ENCODE measurements at regions not wholly inside any gene's neighbourhood (a gene's known extent, or its start where the extent isn't known, plus 50 kb on each side); places are given as distances from the start of the nearest gene placed in this dataset.

DNA sequence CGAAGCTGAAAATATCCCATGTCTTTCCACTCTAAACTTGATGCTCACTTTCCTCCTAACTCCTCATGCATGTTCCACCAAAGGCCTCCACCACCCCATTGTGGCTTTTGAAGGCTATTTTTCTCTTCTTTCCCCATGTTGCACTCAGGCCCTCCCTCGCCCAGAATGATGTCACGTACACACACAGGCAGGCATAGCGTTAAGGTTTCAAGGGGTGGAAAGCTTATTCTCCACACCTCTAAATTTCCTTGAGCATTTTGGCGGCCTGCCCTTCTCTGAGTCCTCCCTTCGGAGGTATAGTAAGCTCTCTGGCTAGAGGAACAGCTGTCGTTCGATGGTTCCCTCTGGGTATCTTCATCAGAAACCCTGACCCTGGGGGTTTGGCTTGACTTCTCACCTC is 673.5 kb downstream of the ACTL7B start:
- FAIRE-seq (no peak), DNase-seq (ENCODE audit: insufficient read length, low spot score) (no peak)

DNA sequence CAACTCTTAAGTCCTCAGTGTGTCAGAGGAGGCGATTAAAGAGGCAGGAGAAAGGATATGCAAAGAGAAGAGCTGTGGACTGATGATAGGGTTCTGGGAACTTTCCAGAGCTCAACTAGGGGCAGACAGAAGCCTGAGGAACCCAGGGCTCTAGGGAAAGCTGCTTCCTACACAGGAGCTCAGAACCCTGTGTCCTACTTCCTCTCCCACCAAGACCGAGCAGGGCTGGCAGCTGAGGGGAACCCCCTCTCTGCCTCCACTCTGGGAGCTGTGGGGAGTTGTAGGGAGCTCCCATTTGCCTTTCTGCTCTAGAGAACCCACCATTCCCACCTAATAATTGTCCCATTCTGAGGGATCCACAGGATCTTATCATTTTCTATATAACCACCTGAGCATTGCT is 674.3 kb downstream of the ACTL7B start:
- no peak for FAIRE-seq

DNA sequence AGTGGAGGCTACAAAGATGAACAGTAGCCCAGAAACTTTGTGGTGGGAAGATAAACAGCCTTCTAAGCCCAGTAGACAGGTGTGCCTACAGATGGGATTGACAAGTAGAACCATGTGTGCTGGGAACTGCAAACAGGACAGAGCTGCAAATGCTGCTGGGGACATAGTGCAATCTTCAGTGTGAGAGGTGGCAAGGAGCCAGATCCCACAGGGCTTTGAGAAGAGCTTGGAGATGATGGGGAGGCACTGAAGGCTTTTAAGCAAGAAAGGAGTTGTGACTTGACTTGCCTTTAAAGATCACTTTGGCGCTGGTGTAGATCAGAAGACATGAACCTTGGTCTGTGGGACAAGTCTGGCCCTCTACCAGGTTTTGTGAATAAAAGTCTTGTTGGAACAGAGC is 675.2 kb downstream of the ACTL7B start:
- DNase-seq (ENCODE audit: insufficient read length, low spot score), result no peak
- no peak for FAIRE-seq

More for the DNA sequence above, 674.3 kb downstream of the ACTL7B start:
- DNase-seq (ENCODE audit: insufficient read length, low spot score), result no peak

DNA sequence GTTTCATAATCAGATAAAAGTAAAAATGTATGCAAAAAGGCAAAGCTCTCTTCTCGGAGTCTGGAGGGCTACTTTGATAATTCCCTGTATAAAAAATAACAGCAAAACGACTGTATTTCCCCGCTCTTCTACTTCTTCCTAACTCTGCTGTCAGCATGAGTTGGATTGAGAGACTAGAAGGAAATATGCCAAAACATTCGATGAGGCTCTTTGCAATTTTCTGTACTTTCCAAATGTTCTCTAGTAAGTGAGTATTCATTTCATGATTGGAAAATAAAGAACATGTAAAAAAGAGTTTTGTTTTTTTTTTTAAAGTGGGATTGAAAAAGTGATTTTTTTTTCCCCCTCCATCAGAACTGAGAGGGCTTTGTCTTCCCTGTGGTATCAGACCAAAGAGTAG is 677.5 kb downstream of the ACTL7B start:
- no peak for DNase-seq (ENCODE audit: insufficient read length, low spot score)
- FAIRE-seq, result no peak

DNA sequence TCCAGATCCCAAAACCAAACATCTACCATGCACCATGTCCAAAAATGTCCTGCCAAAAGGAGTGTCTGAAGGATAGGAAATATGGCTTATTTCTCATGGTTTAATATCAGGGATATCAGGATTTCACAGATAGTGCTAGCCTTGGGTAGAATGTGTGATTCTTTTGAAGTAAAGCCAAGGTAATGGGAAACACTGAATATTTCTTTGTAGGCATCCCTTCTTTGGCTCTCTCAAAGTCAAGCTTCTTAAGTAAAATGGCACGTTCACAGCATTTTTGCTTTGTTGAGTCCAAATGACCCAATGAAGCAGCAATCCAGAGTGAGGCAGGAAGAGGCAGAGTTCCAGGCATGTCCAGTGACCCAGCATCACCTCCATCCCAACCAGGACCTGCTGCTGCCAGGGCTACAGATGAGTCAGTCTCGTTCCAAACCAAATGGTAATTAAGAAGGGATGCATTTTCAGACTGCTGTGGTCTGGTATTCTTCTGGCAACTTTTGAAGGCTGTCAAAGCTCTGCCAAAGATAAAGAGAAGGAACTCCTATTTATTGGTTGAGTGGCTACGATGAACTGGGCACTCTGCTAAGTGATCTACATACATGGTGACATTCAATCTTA is 678.8 kb upstream of the KLF4 start:
- DNase-seq (ENCODE audit: insufficient read length, low spot score) (no peak), FAIRE-seq (no peak)

DNA sequence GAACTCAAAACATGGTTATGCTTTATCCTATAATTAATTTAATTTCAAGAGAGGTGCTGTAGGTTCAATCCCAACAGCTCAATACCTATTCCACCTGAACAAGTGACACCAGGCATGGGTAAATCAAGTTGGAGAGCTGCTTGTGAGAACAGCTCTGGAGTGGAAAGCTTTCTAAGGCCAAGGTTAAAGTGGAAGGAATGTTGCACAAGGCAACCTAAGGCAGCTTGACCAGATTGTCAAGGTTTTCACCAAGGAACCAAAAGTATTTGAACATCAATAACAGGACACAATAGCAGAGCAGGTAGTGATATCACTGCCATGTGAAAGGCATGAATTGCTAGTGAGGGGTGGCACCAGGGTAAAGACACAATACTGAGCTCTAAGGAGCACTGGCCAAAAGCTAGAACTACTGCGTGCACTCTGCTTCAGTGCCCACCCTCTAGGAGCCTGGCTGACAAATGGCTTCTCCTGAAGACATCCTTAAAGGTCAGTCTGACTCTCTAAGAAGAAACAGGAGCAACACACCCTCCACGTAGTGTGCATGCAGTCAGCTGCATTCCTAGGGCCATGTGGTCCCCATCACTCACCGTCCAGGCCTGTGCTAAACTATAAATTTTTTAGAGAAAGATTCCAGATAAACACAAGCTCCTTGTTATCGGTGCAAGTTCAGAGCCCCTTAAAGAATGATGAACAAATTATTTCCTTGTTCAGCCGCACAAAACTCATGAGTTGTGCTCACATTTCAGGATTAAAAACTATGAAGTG is 677.7 kb upstream of the KLF4 start:
- FAIRE-seq, result no peak
- DNase-seq (ENCODE audit: insufficient read length, low spot score), result no peak

DNA sequence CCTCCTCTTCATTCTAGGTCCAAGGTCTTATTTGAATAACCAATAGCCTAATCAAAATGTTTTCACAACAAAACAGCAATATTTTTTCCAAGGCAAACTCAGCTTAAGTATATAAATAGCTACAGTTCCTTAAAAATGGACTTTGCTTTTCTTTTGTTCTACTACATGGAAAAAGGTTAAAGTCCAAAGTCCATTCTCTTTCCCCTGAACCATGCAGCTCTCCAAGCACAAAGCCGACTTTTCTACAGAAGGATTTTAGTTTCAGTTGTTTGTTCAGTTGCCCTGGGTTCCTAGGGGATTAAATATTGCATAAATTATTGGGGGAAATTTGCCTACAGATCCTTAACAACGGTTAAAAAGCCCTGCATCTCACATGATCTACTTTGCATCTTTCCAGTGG is 677.0 kb upstream of the KLF4 start:
- no peak for DNase-seq (ENCODE audit: insufficient read length, low spot score)
- no peak for FAIRE-seq

DNA sequence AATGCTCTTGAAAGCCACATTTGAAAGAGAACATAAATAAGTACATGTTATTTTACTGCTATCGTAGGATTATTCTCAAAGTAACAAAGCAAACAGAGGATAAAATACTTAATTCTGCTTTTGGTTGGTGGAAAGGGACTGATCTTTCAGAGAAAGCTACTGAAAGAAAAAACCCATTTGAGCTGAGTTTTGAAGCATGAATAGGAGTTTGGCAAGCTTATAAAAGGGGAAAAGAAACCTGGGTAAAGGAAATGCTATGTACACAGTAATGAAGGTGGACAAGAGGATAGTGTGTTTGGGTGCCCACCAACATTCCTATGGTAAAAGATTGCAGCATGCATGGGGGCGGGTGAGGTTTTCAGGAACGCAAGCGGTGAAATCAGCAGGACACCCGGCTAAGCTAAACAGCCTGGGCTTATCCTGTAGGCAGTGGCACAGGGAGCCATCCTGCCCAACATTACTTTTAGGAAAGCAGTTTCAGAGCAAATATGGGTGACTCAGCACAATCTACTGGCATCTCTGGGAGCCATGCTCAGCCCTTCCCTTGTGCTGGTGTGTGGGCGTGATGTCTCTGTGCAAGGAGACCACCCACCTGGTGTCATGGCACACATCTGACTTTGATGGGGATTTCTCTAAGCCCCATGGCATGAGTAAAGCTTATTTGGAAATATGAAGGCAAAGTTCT is 673.9 kb upstream of the KLF4 start:
- no peak for FAIRE-seq
- no peak for DNase-seq (ENCODE audit: insufficient read length, low spot score)

DNA sequence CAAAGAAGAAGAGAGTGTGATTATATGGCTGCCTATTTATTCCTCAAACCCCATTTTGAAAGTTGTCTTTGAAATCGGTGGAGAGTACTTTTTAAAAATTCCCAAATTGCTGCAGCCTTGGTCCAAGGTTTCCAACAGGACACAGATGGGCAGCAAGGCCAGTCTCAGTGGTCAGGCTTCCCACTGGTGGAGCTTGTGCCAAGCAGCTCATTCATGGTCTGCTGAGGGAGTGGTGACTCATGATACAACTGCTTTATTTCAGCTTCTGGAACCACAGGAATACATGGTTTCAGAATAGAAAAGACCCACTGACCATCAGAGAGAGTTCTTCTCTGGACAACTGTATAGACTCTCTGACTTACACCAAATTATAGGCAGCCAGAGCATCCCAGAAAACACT is 673.1 kb upstream of the KLF4 start:
- DNase-seq (ENCODE audit: insufficient read length, low spot score) (no peak), FAIRE-seq (no peak)

DNA sequence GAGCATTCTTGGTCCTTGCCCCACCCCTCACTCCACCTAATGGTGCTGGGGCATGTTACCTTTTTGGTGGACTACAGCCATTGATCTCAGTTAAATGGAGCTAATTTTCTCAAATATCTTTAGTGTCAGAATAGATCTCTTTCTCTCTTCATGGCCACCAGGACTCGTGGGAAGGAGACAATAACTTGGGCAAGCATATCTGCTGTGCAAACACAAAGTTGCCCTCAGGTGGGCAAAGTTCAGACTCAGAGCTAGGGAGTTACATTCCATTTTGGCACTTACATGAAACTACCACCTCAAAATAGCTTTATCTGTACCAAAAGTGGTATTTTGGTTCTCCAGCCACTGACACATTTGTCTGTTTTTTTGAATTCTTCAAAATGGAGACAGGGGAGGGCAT is 671.9 kb upstream of the KLF4 start:
- FAIRE-seq (no peak), DNase-seq (ENCODE audit: insufficient read length, low spot score) (no peak)

DNA sequence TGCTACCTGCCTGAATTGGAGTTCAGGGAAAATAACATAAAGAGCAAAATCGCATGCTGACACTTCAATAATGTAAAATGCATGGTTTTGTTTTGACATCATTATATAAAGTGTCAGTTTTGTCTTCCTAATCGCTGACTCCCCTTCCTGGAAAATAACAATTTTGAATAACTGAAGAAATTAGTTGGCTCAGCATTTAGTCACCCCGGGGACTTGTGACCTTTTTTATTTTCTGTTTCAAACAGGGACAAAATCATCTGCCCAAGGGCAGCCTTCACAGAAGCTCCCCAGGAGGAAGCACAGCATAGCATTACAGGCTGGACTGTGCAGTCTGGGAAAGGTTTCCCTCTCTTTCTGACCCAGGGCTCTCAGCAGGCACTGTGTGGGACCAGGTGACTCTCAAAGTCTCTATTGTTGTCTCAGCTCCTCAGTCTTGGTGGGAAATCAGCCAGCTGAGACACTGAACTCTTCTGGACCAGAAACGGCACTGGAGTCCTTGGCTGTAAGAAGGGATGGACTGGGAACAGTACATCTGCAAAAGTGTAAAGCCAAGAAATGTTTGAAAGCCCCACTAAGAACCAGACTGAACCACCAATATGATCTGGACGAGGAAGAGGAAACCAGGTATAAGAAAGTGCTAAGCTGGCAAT is 671.3 kb upstream of the KLF4 start:
- FAIRE-seq (no peak), DNase-seq (ENCODE audit: insufficient read length, low spot score) (no peak)

DNA sequence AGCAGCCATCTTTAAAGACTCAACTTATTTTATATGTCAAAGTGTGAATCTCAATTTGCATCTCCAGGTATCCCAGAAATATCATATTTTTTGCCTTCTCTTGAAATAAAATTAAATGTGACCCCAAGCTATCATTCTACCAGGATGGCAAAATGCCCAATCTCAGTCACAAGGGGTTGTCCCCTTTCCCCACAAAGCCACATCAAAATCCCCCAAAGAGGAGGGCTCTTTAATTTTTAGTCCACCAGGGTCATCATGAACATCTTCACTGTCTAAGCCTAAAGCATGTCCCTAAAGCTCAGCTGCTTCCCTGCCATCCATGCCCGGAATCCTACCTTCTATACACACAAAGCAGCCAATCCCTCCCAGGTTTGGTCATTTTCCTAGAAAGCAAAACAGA is 670.5 kb upstream of the KLF4 start:
- FAIRE-seq, result no peak
- no peak for DNase-seq (ENCODE audit: insufficient read length, low spot score)

DNA sequence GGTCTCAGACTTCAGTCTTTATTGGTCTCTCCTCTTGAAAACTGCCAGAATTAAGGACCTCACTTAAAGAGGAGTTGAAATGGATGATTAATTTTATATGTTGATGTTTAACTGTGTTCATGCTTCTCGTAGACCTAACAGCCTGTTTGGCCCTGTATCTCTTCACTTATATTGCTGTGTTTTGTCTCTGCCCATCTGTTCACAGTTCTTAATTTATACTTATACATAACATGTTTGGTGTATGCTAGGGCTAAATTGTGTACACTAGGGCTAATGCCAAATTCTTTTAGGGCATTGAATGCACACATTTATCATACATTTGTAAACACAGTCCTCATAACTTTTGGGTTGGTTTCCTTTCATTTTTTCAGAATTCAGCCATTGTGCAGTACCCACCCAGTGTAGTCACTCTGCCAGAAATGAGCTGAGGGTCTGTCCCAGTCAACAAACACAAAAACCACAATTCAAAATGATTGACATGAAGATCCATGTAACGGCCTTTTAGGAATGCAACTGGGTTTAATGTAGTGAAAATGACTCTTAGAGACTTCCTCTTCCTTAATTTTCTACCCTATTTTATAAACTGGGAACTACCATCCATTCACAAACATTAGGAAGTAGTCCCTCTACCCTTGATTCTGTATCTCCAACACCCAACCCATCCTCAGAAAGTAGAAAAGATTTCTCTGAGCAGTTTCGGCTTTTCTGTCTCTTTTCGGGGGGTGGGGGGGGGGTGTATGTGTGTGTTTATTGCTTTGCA is 668.8 kb upstream of the KLF4 start:
- no peak for DNase-seq (ENCODE audit: insufficient read length, low spot score)
- no peak for FAIRE-seq

DNA sequence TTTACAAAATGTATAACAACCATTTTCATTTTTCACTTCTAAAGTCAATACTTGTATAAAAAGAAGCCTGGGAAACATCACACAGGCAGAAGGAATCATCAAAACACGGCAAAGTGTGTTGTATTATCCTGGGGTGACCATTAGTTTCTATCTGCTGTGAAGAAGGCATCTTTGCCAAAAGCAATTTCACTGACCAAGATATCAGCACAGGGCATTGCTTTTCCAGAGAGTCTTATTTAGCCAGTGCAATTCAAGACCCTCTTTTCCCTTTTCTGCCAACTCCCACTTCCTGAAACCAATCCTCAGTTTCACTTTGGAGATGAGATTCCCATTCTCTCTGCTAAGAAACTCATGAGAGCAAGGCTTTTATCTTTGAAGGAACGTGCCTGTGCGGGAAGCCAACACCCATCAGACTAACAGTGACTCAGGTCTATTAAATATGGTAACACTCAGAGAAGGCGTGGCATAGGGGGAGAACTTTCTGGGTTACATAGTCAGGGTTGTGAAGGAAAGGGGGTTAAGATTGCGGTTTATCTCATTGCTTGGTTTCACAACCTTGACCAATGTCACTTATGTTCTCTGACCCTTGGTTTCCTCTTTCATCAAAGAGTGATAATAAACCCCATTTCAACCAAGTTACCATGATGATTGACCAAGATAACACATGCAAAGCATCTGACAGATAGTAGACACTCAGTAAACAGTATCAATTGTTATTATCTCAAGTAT is 666.9 kb upstream of the KLF4 start:
- FAIRE-seq (no peak), DNase-seq (ENCODE audit: insufficient read length, low spot score) (no peak)

DNA sequence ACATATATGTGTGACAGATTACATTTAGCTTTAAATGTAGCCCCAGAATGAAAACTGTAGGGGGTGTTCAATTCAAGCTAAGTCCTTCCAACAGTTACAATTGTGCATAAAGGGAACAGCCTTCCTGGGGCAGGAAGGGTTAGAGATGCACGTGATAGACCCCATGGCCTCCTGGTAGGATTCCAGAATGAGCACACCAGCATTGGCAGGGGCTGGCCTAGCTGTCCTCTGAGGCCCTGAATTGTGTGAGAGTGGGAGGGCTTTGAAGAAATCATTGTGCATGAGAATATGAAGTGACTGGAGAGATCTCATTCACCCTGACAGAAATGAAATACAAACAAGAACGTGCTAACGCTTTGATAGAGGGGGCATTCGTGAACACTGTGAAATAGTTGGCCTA is 663.8 kb upstream of the KLF4 start:
- FAIRE-seq (no peak), DNase-seq (ENCODE audit: insufficient read length, low spot score) (no peak)

DNA sequence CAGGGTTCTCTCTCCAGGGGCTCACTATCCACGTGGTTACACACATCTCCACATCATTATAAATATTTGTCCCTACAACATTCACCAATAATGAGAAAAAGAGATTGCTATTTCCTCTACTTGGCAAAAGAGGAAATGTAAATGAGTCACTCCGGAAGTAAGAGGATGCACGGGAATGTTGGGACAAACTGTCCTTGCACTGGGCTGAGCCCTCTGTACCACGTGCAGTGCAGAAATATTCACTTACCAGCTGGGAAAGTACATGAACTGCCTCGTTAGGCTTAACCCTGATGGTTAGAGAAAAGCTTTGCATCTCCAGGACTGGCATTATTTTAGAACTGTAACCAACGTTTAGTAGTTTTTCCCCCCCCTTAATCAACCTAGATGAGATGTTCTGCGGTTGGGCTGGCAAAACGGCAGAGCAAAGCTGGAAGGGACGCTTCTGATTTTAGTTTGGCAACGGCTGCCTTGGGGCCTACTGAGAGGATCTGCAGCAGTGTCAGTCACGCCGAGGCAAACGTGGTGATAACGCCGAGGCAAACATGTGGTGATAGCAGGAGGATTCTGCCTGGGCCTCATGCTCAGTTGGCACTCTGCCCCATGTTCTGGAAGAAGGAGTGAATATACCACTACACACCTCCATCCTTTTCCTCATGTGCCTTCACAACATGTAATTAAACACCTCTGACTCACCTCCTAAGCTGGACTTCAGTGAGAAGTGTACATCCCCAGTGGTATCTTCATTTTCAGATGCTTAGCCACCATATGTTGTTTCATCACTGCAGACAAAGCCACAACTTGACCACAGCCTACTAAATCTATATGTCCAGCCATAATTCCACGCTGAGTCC is 661.4 kb upstream of the KLF4 start:
- DNase-seq (ENCODE audit: insufficient read length, low spot score) (no peak), FAIRE-seq (no peak)

DNA sequence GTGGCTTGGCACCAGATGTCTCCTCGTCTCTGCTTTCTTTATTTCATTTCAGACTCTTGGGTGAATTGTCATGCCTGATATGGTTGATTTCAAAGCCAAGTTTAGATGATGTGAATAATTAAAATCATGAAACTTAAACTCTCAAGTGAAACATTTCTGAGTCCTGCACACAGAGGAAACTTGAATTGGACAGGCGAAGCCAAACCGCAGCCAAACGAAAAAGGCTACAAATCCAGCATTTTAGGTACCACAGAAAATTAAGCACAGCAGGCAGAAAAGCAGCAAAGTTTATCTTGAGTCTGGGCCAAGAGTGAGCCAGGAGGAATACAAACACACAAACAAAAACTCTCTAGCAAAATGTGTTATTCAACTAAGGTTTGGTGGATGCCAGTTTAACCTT is 659.8 kb upstream of the KLF4 start:
- DNase-seq (ENCODE audit: insufficient read length, low spot score) (no peak), FAIRE-seq (no peak)

DNA sequence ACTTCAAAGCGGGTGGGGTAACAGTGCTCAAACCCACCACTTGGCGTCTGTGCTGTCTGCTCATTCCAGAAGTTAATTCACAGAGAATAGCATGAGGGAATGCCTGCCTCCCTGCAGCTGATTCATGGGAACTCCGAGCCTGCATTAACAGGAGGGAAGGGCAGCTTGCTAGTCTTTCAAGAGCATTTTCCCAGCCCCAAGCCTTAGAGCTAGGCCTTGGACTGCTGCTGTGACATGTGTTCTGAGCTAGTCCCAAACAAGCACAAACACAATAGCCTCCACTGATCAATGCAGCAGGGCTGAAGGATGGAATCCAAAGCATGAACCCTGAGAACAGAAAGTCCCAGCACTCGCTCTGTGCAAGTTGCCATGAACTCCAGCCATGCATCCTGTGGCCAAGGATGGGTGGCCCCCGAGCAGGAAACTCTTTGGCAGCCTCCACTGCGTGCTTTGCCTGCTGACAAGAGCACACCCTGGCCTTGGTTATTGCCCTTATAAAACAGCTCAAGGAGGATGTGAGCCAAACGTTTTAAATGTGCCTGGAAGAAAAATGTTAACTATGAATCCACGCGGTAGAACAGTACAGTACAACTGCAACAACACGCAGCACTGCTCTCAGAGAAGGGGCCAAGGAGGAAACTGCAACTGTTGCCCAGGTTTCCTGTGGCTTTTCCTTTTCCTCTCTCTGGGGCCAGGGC is 653.1 kb upstream of the KLF4 start:
- FAIRE-seq, result no peak
- DNase-seq (ENCODE audit: insufficient read length, low spot score), result no peak

DNA sequence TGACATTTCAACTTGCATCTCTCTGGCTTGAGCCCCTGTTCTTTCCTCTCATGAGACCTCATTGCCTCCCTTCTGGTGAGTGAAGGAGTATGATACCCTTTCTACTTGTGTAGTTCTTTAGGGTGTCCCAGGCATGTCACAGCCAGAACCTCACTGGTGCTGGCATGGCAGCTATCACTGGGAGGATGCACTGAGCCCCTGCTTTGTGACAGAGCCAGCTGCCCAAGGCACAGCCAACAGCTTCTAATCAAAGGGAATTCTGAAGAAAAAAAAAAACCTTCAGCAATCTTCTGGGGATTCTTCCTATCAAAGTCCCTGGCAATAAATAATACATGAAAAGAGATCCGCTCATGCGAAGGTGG is 652.6 kb upstream of the KLF4 start:
- DNase-seq (ENCODE audit: insufficient read length, low spot score), result no peak
- no peak for FAIRE-seq

Data from HTR-8/SVneo (cell line).